Sigmoid colon (tissue), 4 donors: ENCODE measurements at regions not wholly inside any gene's neighbourhood (a gene's known extent, or its start where the extent isn't known, plus 50 kb on each side); places are given as distances from the start of the nearest gene placed in this dataset.

Source experiments
- CTCF ChIP-seq, 4 experiments: fragments of 450-650 bp in 3 of 4; fragments of 200-600 bp in 1 of 4; IDR thresholded peaks; one replicate each; pipeline ENCODE4 v1.5.1; 2016 to 2019; ENCODE audit warnings: antibody characterized with exemption in 4 of 4, mild to moderate bottlenecking in 3 of 4, moderate library complexity in 2 of 4
- POLR2A ChIP-seq, 2 donors: fragments of 450-650 bp; IDR thresholded peaks; one replicate each; pipeline ENCODE4 v1.6.1; 2016; ENCODE audit warnings: antibody characterized with exemption in 2 of 2, mild to moderate bottlenecking in 2 of 2, moderate library complexity in 2 of 2
- POLR2AphosphoS5 ChIP-seq, 4 donors: sonication (generic); formaldehyde crosslinking; IDR thresholded peaks; one replicate each; pipeline ENCODE4 v1.6.1; 2017; ENCODE audit warnings: antibody characterized with exemption in 4 of 4

GRCh38 chr2:139694327-139694726 is 914.1 kb upstream of the NXPH2 start:
- TF ChIP-seq CTCF (IDR thresholded peaks at IDR 0.05) (no peak), POLR2A (IDR thresholded peaks at IDR 0.05) (no peak), POLR2AphosphoS5 (IDR thresholded peaks at IDR 0.05) (no peak)
